OCI-LY7 (cell line): ENCODE measurements at regions not wholly inside any gene's neighbourhood (a gene's known extent, or its start where the extent isn't known, plus 50 kb on each side); places are given as distances from the start of the nearest gene placed in this dataset.

Source experiments
- BruUV-seq: library from RNA; stranded (reverse); fragments of 400-500 nt; replicated peaks from 2 replicates; lab custom pipeline; 2021; lab: Mats Ljungman, UMichigan
- CTCF ChIA-PET: fragments of 300-600 bp; sonication (Branson Sonifier 250); formaldehyde crosslinking; loops from one replicate; lab custom pipeline; 2022; ENCODE audit warnings: antibody characterized with exemption; ENCODE audit not compliant: unreplicated experiment; lab: Charles Lee
- POLR2A ChIA-PET: fragments of 300-600 bp; sonication (Branson Sonifier 250); formaldehyde crosslinking; loops from one replicate; lab custom pipeline; 2022; ENCODE audit warnings: antibody characterized with exemption; lab: Charles Lee
- DNase-seq: peaks from one replicate; pipeline ENCODE4 v3.0.0-alpha.2; 2015; ENCODE audit warnings: low spot score
- H2AFZ ChIP-seq: fragments of 200-600 bp; sonication (generic), shearing (Covaris generic); 2 replicates; pipeline ENCODE4 v1.6.1; 2014; ENCODE audit warnings: mild to moderate bottlenecking, antibody characterized with exemption, low read length, moderate library complexity
- H3K27ac ChIP-seq: fragments of 200-600 bp; sonication (generic); 2 replicates; pipeline ENCODE4 v1.5.1; 2014; ENCODE audit warnings: mixed run types, low read depth, mild to moderate bottlenecking, moderate library complexity, low read length, inconsistent platforms; ENCODE audit not compliant: poor library complexity, severe bottlenecking
- H3K36me3 ChIP-seq: fragments of 200-600 bp; sonication (generic); 2 replicates; pipeline ENCODE4 v1.6.1; 2014; ENCODE audit warnings: mild to moderate bottlenecking, antibody characterized with exemption, low read length, moderate library complexity, mixed read lengths; ENCODE audit not compliant: insufficient read depth
- H3K4me1 ChIP-seq: fragments of 200-600 bp; sonication (generic); 2 replicates; pipeline ENCODE4 v1.5.1; 2014; ENCODE audit warnings: mild to moderate bottlenecking, low read length; ENCODE audit not compliant: insufficient read depth, poor library complexity, severe bottlenecking
- H3K4me2 ChIP-seq: fragments of 200-600 bp; sonication (generic); 2 replicates; pipeline ENCODE4 v1.6.1; 2014; ENCODE audit warnings: mild to moderate bottlenecking, low read length
- H3K4me3 ChIP-seq: fragments of 200-600 bp; sonication (generic); 2 replicates; pipeline ENCODE4 v1.5.1; 2014; ENCODE audit warnings: mild to moderate bottlenecking, low read depth, low read length; ENCODE audit not compliant: poor library complexity, severe bottlenecking
- H3K79me2 ChIP-seq: fragments of 200-600 bp; sonication (generic); 2 replicates; pipeline ENCODE4 v1.6.1; 2016; ENCODE audit warnings: low read depth, mild to moderate bottlenecking, low read length, moderate library complexity, mixed read lengths; ENCODE audit not compliant: insufficient read depth
- H3K9me2 ChIP-seq: fragments of 200-600 bp; sonication (generic); 2 replicates; pipeline ENCODE4 v1.6.1; 2016; ENCODE audit warnings: mild to moderate bottlenecking, low read length, mixed read lengths; ENCODE audit not compliant: insufficient read depth
- H3K9me3 ChIP-seq: fragments of 200-600 bp; sonication (generic); 2 replicates; pipeline ENCODE4 v1.6.1; 2014; ENCODE audit warnings: mild to moderate bottlenecking, mixed run types, low read length, mixed read lengths
- H4K20me1 ChIP-seq: fragments of 200-600 bp; sonication (generic); 2 replicates; pipeline ENCODE4 v1.6.1; 2014; ENCODE audit warnings: mild to moderate bottlenecking, antibody characterized with exemption, low read length, moderate library complexity, mixed read lengths; ENCODE audit not compliant: insufficient read depth
- EZH2phosphoT487 ChIP-seq: fragments of 200-600 bp; sonication (generic); IDR thresholded peaks from 2 replicates; pipeline ENCODE4 v1.6.1; 2018; ENCODE audit warnings: low read depth, borderline replicate concordance, mild to moderate bottlenecking, mixed run types, antibody characterized with exemption, low read length, moderate library complexity, mixed read lengths
- intact Hi-C: fragments of 100-400 bp; cut with micrococcal nuclease; formaldehyde crosslinking; loops from one replicate; pipeline ENCODE4 v1.10.0; 2022; ENCODE audit not compliant: unreplicated experiment
- TF ChIP-seq, protein P1 (sequence below): fragments of 200-600 bp; sonication (generic); conservative IDR thresholded peaks from 2 replicates; pipeline ENCODE4 v1.5.1; 2014; ENCODE audit warnings: mild to moderate bottlenecking, antibody characterized with exemption, low read length, moderate library complexity, mixed read lengths

GRCh38 chr15:52862677-52863076 lies 72.5 kb upstream of the ONECUT1 start:
- DNase-seq: no peak
- POLR2A ChIA-PET: interaction anchor here (0.6 kb wide), 1 partner anchor 65 kb away, joined by 3 read pairs; no protein-coding TSS in a partner anchor
- Histone ChIP-seq H4K20me1 (no peaks in the 10 kb centered on the region), H3K9me3 (no peaks in the 10 kb centered on the region), H3K4me1 (no peaks in the 10 kb centered on the region), H3K79me2 (no peaks in the 10 kb centered on the region), H3K4me3 (no peak overlapping the region), H3K9me2 (no peaks in the 10 kb centered on the region), H3K27ac (no peak overlapping the region), H3K4me2 (no peak overlapping the region), H3K36me3 (no peaks in the 10 kb centered on the region), H2AFZ (no peak overlapping the region)
- intact Hi-C loops: no loop called here
- CTCF ChIA-PET: no interaction called here
- BruUV-seq: no TSS peak
- no peak for TF ChIP-seq EZH2phosphoT487
- TF ChIP-seq, protein P1, sequence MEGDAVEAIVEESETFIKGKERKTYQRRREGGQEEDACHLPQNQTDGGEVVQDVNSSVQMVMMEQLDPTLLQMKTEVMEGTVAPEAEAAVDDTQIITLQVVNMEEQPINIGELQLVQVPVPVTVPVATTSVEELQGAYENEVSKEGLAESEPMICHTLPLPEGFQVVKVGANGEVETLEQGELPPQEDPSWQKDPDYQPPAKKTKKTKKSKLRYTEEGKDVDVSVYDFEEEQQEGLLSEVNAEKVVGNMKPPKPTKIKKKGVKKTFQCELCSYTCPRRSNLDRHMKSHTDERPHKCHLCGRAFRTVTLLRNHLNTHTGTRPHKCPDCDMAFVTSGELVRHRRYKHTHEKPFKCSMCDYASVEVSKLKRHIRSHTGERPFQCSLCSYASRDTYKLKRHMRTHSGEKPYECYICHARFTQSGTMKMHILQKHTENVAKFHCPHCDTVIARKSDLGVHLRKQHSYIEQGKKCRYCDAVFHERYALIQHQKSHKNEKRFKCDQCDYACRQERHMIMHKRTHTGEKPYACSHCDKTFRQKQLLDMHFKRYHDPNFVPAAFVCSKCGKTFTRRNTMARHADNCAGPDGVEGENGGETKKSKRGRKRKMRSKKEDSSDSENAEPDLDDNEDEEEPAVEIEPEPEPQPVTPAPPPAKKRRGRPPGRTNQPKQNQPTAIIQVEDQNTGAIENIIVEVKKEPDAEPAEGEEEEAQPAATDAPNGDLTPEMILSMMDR: no peak

DNA sequence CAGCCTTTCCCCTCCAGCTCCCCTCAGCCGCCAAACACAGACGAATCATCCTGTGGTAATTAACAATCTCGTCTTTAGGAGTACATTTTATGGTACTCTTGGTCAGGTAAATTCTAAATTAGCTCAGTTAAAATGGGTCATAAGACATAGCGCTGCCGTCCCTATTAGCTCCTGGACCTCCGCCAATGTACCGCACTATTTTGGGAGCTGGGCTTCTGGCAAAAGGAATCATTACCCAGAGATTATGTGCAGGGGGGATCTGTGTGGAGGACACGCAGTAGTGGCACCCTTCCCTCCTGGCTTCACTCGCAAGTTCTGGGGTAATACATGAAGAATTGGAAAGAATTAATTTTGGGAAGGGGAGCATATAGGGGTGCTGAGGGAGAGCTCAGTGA lies 68.6 kb upstream of the ONECUT1 start:
- H3K79me2 ChIP-seq: no peaks in the 10 kb centered on the region
- DNase-seq: no peak
- CTCF ChIA-PET: no interaction called here

More for the DNA sequence above, 68.6 kb upstream of the ONECUT1 start:
- Histone ChIP-seq H3K9me2 (no peaks in the 10 kb centered on the region), H3K4me3 (no peak overlapping the region), H3K27ac (no peak overlapping the region), H2AFZ (no peak overlapping the region), H4K20me1 (no peaks in the 10 kb centered on the region), H3K9me3 (no peaks in the 10 kb centered on the region), H3K4me1 (no peaks in the 10 kb centered on the region), H3K36me3 (no peaks in the 10 kb centered on the region), H3K4me2 (no peak overlapping the region)
- BruUV-seq: no TSS peak
- POLR2A ChIA-PET: interaction anchor here (0.5 kb wide), 1 partner anchor 372 kb away, joined by 3 read pairs; no protein-coding TSS in a partner anchor
- TF ChIP-seq EZH2phosphoT487: no peak
- TF ChIP-seq, protein P1: no peak
- intact Hi-C loops: no loop called here
